ENCODE measurements at regions not wholly inside any gene's neighbourhood (a gene's known extent, or its start where the extent isn't known, plus 50 kb on each side); places are given as distances from the start of the nearest gene placed in this dataset.

DNA sequence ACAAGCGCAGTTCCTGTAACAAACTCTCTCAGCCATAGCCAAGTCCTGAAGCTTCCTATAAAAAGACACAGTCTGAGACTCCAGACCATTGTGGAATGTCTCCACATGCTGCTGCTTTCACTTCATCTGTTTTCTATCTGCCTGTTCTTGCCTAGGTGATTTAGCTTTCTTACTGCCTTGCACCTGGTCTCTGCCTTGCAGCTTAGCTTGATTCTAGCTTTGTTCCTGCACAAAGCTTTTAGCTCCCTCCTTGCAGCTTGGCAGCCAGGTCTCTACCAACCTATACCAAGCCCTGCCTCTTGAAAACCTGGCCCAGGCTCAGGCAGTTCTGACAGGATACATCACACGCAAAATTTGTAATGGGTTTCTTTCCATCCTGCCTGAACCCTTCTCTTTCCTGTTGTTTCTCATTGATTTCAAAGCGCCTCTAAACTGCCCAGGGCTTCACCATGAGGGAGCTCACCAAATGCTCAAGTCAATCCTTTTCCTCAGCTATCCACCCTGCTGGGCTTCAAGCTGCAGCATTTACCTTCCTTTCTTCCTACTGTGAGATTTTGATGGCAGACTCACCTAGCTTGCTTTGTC lies 941.3 kb upstream of the NXPH2 start:
- H3K79me2 ChIP-seq (ENCODE audit: insufficient read depth) = no peaks in the 10 kb centered on the region
- no peaks in the 10 kb centered on the region for H3F3A ChIP-seq (replicated peaks; ENCODE audit: insufficient read depth)
- H3K4me2 ChIP-seq = no peak overlapping the region
- no peak overlapping the region for H2AFZ ChIP-seq (ENCODE audit: low read depth)
- no peak overlapping the region for H3K27ac ChIP-seq (ENCODE audit: low read depth in 2 of 2, low read length in 1 of 2)
- no peak overlapping the region for H3K4me3 ChIP-seq (ENCODE audit: low read depth in 2 of 2, low read length in 1 of 2)
- H3K27me3 ChIP-seq (ENCODE audit: insufficient read depth) = no peaks in the 10 kb centered on the region
- H3K9me2 ChIP-seq = no peaks in the 10 kb centered on the region
- no peak overlapping the region for H3K9ac ChIP-seq
- WGBS (ENCODE audit: low lambda C conversion rate) = 42% methylated on average over 3 of the region's 3 CpGs
- ChIA-PET CTCF (interaction anchor here (0.6 to 1.2 kb wide), 2 partner anchors 29 to 722 kb away, joined by 3 read pairs; no protein-coding TSS in a partner anchor), POLR2A (no interaction called here)
- no peaks in the 10 kb centered on the region for H4K20me1 ChIP-seq (ENCODE audit: insufficient read depth)
- no peak for TF ChIP-seq SMC3 (IDR thresholded peaks at IDR 0.05; ENCODE audit: low read depth, low read length)
- TF ChIP-seq POLR2AphosphoS5 (IDR thresholded peaks at IDR 0.05; ENCODE audit: low read depth, low read length) = no peak
- TF ChIP-seq ELF1 (IDR thresholded peaks at IDR 0.05) = no peak
- TF ChIP-seq, protein P1, sequence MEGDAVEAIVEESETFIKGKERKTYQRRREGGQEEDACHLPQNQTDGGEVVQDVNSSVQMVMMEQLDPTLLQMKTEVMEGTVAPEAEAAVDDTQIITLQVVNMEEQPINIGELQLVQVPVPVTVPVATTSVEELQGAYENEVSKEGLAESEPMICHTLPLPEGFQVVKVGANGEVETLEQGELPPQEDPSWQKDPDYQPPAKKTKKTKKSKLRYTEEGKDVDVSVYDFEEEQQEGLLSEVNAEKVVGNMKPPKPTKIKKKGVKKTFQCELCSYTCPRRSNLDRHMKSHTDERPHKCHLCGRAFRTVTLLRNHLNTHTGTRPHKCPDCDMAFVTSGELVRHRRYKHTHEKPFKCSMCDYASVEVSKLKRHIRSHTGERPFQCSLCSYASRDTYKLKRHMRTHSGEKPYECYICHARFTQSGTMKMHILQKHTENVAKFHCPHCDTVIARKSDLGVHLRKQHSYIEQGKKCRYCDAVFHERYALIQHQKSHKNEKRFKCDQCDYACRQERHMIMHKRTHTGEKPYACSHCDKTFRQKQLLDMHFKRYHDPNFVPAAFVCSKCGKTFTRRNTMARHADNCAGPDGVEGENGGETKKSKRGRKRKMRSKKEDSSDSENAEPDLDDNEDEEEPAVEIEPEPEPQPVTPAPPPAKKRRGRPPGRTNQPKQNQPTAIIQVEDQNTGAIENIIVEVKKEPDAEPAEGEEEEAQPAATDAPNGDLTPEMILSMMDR (IDR thresholded peaks at IDR 0.05) = no peak
- no peak for TF ChIP-seq FOXM1 (IDR thresholded peaks at IDR 0.05; ENCODE audit: low read depth)
- no peak for TF ChIP-seq EZH2phosphoT487 (IDR thresholded peaks at IDR 0.05; ENCODE audit: borderline replicate concordance, low read depth)
- no peak for TF ChIP-seq JUND (IDR thresholded peaks at IDR 0.05)
- no peak for TF ChIP-seq FOXJ3 (CRISPR knock-in tag; IDR thresholded peaks at IDR 0.05)
- TF ChIP-seq CHD2 (IDR thresholded peaks at IDR 0.05; ENCODE audit: low read length, partially characterized antibody) = no peak
- TF ChIP-seq NRF1 (IDR thresholded peaks at IDR 0.05; ENCODE audit: low read depth, low read length) = no peak
- TF ChIP-seq, protein P2, sequence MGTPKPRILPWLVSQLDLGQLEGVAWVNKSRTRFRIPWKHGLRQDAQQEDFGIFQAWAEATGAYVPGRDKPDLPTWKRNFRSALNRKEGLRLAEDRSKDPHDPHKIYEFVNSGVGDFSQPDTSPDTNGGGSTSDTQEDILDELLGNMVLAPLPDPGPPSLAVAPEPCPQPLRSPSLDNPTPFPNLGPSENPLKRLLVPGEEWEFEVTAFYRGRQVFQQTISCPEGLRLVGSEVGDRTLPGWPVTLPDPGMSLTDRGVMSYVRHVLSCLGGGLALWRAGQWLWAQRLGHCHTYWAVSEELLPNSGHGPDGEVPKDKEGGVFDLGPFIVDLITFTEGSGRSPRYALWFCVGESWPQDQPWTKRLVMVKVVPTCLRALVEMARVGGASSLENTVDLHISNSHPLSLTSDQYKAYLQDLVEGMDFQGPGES (IDR thresholded peaks at IDR 0.05; ENCODE audit: low read depth, low read length) = no peak
- no peak for TF ChIP-seq MEF2A (IDR thresholded peaks at IDR 0.05; ENCODE audit: borderline replicate concordance, low read depth)
- TF ChIP-seq, protein P3, sequence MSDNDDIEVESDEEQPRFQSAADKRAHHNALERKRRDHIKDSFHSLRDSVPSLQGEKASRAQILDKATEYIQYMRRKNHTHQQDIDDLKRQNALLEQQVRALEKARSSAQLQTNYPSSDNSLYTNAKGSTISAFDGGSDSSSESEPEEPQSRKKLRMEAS (IDR thresholded peaks at IDR 0.05; ENCODE audit: low read depth) = no peak
- TF ChIP-seq RXRA (IDR thresholded peaks at IDR 0.05; ENCODE audit: borderline replicate concordance, low read depth) = no peak
- TF ChIP-seq GABPA (IDR thresholded peaks at IDR 0.05; ENCODE audit: low read depth) = no peak
- no peaks in the 10 kb centered on the region for H3K36me3 ChIP-seq (replicated peaks in 1 of 2; ENCODE audit: control insufficient read depth in 1 of 2, insufficient read depth in 2 of 2, low read length in 1 of 2)
- no peak for DNase-seq
- no peaks in the 10 kb centered on the region for H3K4me1 ChIP-seq (ENCODE audit: control insufficient read depth in 1 of 2, insufficient read depth in 2 of 2, low read depth in 1 of 2, low read length in 1 of 2)
- no peaks in the 10 kb centered on the region for H3K9me3 ChIP-seq

DNA sequence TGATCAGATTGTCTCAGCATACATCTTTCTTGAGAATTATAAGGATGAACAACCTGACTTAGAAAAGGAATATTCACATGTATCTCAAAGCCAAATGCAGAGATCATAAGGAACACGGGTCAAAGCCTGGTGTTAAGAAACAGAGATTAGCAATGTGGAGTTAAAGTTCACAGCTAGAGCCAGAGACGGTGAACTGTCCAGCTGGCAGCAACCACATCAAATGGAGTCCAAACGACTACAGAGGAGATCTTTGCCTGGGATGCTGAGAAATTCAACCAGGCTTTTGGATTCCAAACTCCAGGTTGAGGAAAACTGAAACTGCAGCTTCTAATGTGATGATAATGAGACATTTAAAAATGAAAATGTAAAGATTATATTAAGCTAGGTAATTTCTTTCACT lies 939.9 kb upstream of the NXPH2 start:
- no peak overlapping the region for H3K9ac ChIP-seq
- TF ChIP-seq MEF2A (IDR thresholded peaks at IDR 0.05; ENCODE audit: borderline replicate concordance, low read depth) = no peak
- no peak for TF ChIP-seq FOXM1 (IDR thresholded peaks at IDR 0.05; ENCODE audit: low read depth)
- no peak for TF ChIP-seq RXRA (IDR thresholded peaks at IDR 0.05; ENCODE audit: borderline replicate concordance, low read depth)
- TF ChIP-seq JUND (IDR thresholded peaks at IDR 0.05) = no peak
- TF ChIP-seq NRF1 (IDR thresholded peaks at IDR 0.05; ENCODE audit: low read depth, low read length) = no peak
- no peaks in the 10 kb centered on the region for H3K36me3 ChIP-seq (replicated peaks in 1 of 2; ENCODE audit: control insufficient read depth in 1 of 2, insufficient read depth in 2 of 2, low read length in 1 of 2)
- POLR2A ChIA-PET = no interaction called here
- no peak overlapping the region for H3K27ac ChIP-seq (ENCODE audit: low read depth in 2 of 2, low read length in 1 of 2)
- H3K9me2 ChIP-seq = no peaks in the 10 kb centered on the region
- no peaks in the 10 kb centered on the region for H3K27me3 ChIP-seq (ENCODE audit: insufficient read depth)
- no peaks in the 10 kb centered on the region for H4K20me1 ChIP-seq (ENCODE audit: insufficient read depth)
- H3K9me3 ChIP-seq = no peaks in the 10 kb centered on the region
- no peaks in the 10 kb centered on the region for H3F3A ChIP-seq (replicated peaks; ENCODE audit: insufficient read depth)
- H3K4me2 ChIP-seq = no peak overlapping the region
- no peaks in the 10 kb centered on the region for H3K79me2 ChIP-seq (ENCODE audit: insufficient read depth)
- H2AFZ ChIP-seq (ENCODE audit: low read depth) = no peak overlapping the region
- H3K4me3 ChIP-seq (ENCODE audit: low read depth in 2 of 2, low read length in 1 of 2) = no peak overlapping the region
- DNase-seq = no peak
- 32% methylated on average over 3 of the region's 3 CpGs for WGBS (ENCODE audit: low lambda C conversion rate)
- CTCF ChIA-PET = interaction anchor here (1.1 to 1.2 kb wide), 2 partner anchors 21 to 31 kb away, joined by 3 read pairs; no protein-coding TSS in a partner anchor
- H3K4me1 ChIP-seq (ENCODE audit: control insufficient read depth in 1 of 2, insufficient read depth in 2 of 2, low read depth in 1 of 2, low read length in 1 of 2) = no peaks in the 10 kb centered on the region

All from SK-N-SH (cell line).